ENCODE measurements at regions not wholly inside any gene's neighbourhood (a gene's known extent, or its start where the extent isn't known, plus 50 kb on each side); places are given as distances from the start of the nearest gene placed in this dataset.

DNA sequence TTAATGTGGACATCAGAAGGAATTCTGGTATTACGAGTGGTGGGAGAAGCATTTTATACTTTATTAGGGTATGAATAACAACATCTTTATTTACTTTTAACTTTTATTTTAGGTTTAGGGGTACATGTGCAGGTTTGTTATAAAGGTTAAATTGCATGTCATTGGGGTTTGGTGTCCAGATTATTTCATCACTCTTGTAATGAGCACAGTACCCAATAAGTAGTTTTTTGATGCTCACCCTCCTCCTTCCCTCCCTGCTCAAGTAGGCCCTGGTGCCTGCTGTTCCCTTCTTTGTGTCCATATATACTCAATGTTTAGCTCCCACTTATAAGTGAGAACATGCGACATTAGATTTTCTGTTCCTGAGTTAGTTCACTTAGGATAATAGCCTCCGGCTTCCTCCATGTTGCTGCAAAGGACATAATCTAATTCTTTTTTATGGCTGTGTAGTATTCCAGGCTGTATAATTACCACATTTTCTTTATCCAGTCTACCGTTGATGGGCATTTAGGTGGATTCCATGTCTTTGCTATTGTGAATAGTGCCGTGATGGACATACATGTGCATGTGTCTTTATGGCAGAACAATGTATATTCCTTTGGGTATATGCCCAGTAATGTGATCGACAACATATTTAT, 456.2 kb downstream of the XYLT1 start:
- TF ChIP-seq CTCF (IDR thresholded peaks at IDR 0.05) = no peak
- no peak for TF ChIP-seq POLR2A (IDR thresholded peaks at IDR 0.05)

Measured in testis (tissue), 2 donors.